HAP-1 (cell line): ENCODE measurements at regions not wholly inside any gene's neighbourhood (a gene's known extent, or its start where the extent isn't known, plus 50 kb on each side); places are given as distances from the start of the nearest gene placed in this dataset.
A peak's percentile ranks its signal among the peaks of the same experiment; 100 is the strongest.

Experiments used
- DNase-seq, 2 experiments: peaks; one replicate each; pipeline ENCODE4 v3.0.0-alpha.2; 2016 to 2020; ENCODE audit warnings: low spot score in 2 of 2
- H3K27me3 ChIP-seq: fragments of 250-450 bp; sonication (Bioruptor Pico); 2 replicates; pipeline ENCODE4 v1.5.1; 2020; ENCODE audit warnings: low read depth, mild to moderate bottlenecking, moderate library complexity
- H3K36me3 ChIP-seq: fragments of 250-450 bp; sonication (Bioruptor Pico); replicated peaks from 2 replicates; pipeline ENCODE4 v1.5.1; 2020; ENCODE audit warnings: mild to moderate bottlenecking
- H3K4me1 ChIP-seq: fragments of 250-450 bp; sonication (Bioruptor Pico); 2 replicates; pipeline ENCODE4 v1.5.1; 2020; ENCODE audit warnings: mild to moderate bottlenecking
- H3K4me3 ChIP-seq: fragments of 250-450 bp; sonication (Bioruptor Pico); 2 replicates; pipeline ENCODE4 v1.5.1; 2020; ENCODE audit warnings: mild to moderate bottlenecking, moderate library complexity
- H3K9me3 ChIP-seq: fragments of 250-450 bp; sonication (Bioruptor Pico); 2 replicates; pipeline ENCODE4 v1.5.1; 2020; ENCODE audit warnings: mild to moderate bottlenecking, moderate library complexity
- in situ Hi-C: fragments of 300-500 bp; cut with MboI; formaldehyde crosslinking; loops from 3 replicates; pipeline ENCODE4 v1.14.3; 2020; ENCODE audit warnings: low sequenced_read_pairs, inconsistent platforms, mixed read lengths

GRCh38 chr5:167482555-167482954 is 808.9 kb upstream of the WWC1 start:
- Histone ChIP-seq H3K27me3 (no peaks in the 10 kb centered on the region), H3K36me3 (no peaks in the 10 kb centered on the region), H3K4me3 (no peak overlapping the region), H3K9me3 (no peaks in the 10 kb centered on the region), H3K4me1 (no peaks in the 10 kb centered on the region)
- in situ Hi-C loops: no loop called here
- DNase-seq: no peak

GRCh38 chr5:167485061-167485774 is 806.2 kb upstream of the WWC1 start:
- no peak overlapping the region for H3K4me3 ChIP-seq
- H3K9me3 ChIP-seq: no peaks in the 10 kb centered on the region
- H3K36me3 ChIP-seq: no peaks in the 10 kb centered on the region
- H3K4me1 ChIP-seq: no peaks in the 10 kb centered on the region
- no peak for DNase-seq
- H3K27me3 ChIP-seq: no peaks in the 10 kb centered on the region
- in situ Hi-C loops: no loop called here

- DNase-seq: no peak
- H3K27me3 ChIP-seq: no peaks in the 10 kb centered on the region
- no peaks in the 10 kb centered on the region for H3K36me3 ChIP-seq
- H3K9me3 ChIP-seq: no peaks in the 10 kb centered on the region
- H3K4me1 ChIP-seq: no peaks in the 10 kb centered on the region
- H3K4me3 ChIP-seq: no peak overlapping the region
- in situ Hi-C loops: no loop called here
Observed at GRCh38 chr5:167488371-167488770, 803.1 kb upstream of the WWC1 start.

GRCh38 chr5:167489202-167489601 is 802.2 kb upstream of the WWC1 start:
- DNase-seq: no peak
- Histone ChIP-seq H3K4me1 (no peaks in the 10 kb centered on the region), H3K4me3 (no peak overlapping the region), H3K27me3 (0 out of 2 replicates have a peak, but pooled peaks cover 1% of the 10 kb centered on the region), H3K36me3 (no peaks in the 10 kb centered on the region), H3K9me3 (no peaks in the 10 kb centered on the region)
- in situ Hi-C loops: no loop called here

- peaks cover 33% of the 10 kb centered on the region for H3K27me3 ChIP-seq
- H3K9me3 ChIP-seq: no peaks in the 10 kb centered on the region
- DNase-seq: no peak
- H3K4me1 ChIP-seq: no peaks in the 10 kb centered on the region
- H3K4me3 ChIP-seq: no peak overlapping the region
- in situ Hi-C loops: no loop called here
- no peaks in the 10 kb centered on the region for H3K36me3 ChIP-seq
Observed at GRCh38 chr5:167503926-167504720, 787.3 kb upstream of the WWC1 start.

- no peak overlapping the region for H3K4me3 ChIP-seq
- H3K9me3 ChIP-seq: no peaks in the 10 kb centered on the region
- in situ Hi-C loops: no loop called here
- H3K36me3 ChIP-seq: no peaks in the 10 kb centered on the region
- DNase-seq: no peak
- peaks cover 61% of the 10 kb centered on the region for H3K27me3 ChIP-seq
- H3K4me1 ChIP-seq: peaks cover 8% of the 10 kb centered on the region
Observed at GRCh38 chr5:167507463-167508233, 783.8 kb upstream of the WWC1 start.

- DNase-seq: no peak
- peaks cover 8% of the 10 kb centered on the region for H3K4me1 ChIP-seq
- H3K9me3 ChIP-seq: no peaks in the 10 kb centered on the region
- H3K27me3 ChIP-seq: peaks cover 55% of the 10 kb centered on the region
- H3K36me3 ChIP-seq: no peaks in the 10 kb centered on the region
- no peak overlapping the region for H3K4me3 ChIP-seq
- in situ Hi-C loops: no loop called here
Observed at GRCh38 chr5:167509076-167509475, 782.4 kb upstream of the WWC1 start.

GRCh38 chr5:167511276-167511675 is 780.2 kb upstream of the WWC1 start:
- in situ Hi-C loops: no loop called here
- no peaks in the 10 kb centered on the region for H3K9me3 ChIP-seq
- H3K4me1 ChIP-seq: peaks cover 8% of the 10 kb centered on the region
- H3K36me3 ChIP-seq: no peaks in the 10 kb centered on the region
- no peak overlapping the region for H3K4me3 ChIP-seq
- peaks cover 38% of the 10 kb centered on the region for H3K27me3 ChIP-seq
- DNase-seq: peak in 1 of 2 experiments; percentile 60

GRCh38 chr5:167512111-167512510 is 779.3 kb upstream of the WWC1 start:
- Histone ChIP-seq H3K36me3 (no peaks in the 10 kb centered on the region), H3K9me3 (no peaks in the 10 kb centered on the region), H3K27me3 (peaks cover 36% of the 10 kb centered on the region), H3K4me3 (no peak overlapping the region), H3K4me1 (peaks cover 17% of the 10 kb centered on the region)
- in situ Hi-C loops: no loop called here
- no peak for DNase-seq

GRCh38 chr5:167513381-167513780 is 778.1 kb upstream of the WWC1 start:
- no peak overlapping the region for H3K4me3 ChIP-seq
- H3K36me3 ChIP-seq: no peaks in the 10 kb centered on the region
- peaks cover 24% of the 10 kb centered on the region for H3K4me1 ChIP-seq
- H3K9me3 ChIP-seq: no peaks in the 10 kb centered on the region
- DNase-seq: no peak
- H3K27me3 ChIP-seq: peaks cover 34% of the 10 kb centered on the region
- in situ Hi-C loops: no loop called here

GRCh38 chr5:167514461-167514860 is 777.0 kb upstream of the WWC1 start:
- no peaks in the 10 kb centered on the region for H3K9me3 ChIP-seq
- no peak for DNase-seq
- H3K4me3 ChIP-seq: no peak overlapping the region
- peaks cover 25% of the 10 kb centered on the region for H3K27me3 ChIP-seq
- peaks cover 24% of the 10 kb centered on the region for H3K4me1 ChIP-seq
- in situ Hi-C loops: no loop called here
- H3K36me3 ChIP-seq: no peaks in the 10 kb centered on the region

GRCh38 chr5:167525004-167525403 is 766.4 kb upstream of the WWC1 start:
- in situ Hi-C loops: no loop called here

GRCh38 chr5:167528651-167529050 is 762.8 kb upstream of the WWC1 start:
- H3K4me3 ChIP-seq: no peak overlapping the region
- no peak for DNase-seq
- in situ Hi-C loops: no loop called here

More at GRCh38 chr5:167525004-167525403, 766.4 kb upstream of the WWC1 start:
- Histone ChIP-seq H3K4me3 (no peak overlapping the region), H3K9me3 (no peaks in the 10 kb centered on the region), H3K36me3 (no peaks in the 10 kb centered on the region), H3K4me1 (no peaks in the 10 kb centered on the region), H3K27me3 (no peaks in the 10 kb centered on the region)
- no peak for DNase-seq

GRCh38 chr5:167530548-167530947 is 760.9 kb upstream of the WWC1 start:
- Histone ChIP-seq H3K4me3 (no peak overlapping the region), H3K36me3 (no peaks in the 10 kb centered on the region), H3K4me1 (peaks cover 12% of the 10 kb centered on the region), H3K9me3 (peaks cover under 1% of the 10 kb centered on the region; the same call in 1 of the 2 replicates), H3K27me3 (no peaks in the 10 kb centered on the region)
- DNase-seq: no peak
- in situ Hi-C loops: no loop called here

More at GRCh38 chr5:167528651-167529050, 762.8 kb upstream of the WWC1 start:
- H3K27me3 ChIP-seq: no peaks in the 10 kb centered on the region
- no peaks in the 10 kb centered on the region for H3K36me3 ChIP-seq
- H3K4me1 ChIP-seq: no peaks in the 10 kb centered on the region; the same call in 1 of the 2 replicates
- no peaks in the 10 kb centered on the region for H3K9me3 ChIP-seq
